ENCODE measurements at regions not wholly inside any gene's neighbourhood (a gene's known extent, or its start where the extent isn't known, plus 50 kb on each side); places are given as distances from the start of the nearest gene placed in this dataset.

GRCh38 chr18:41732356-41732755 is 222.7 kb upstream of the PIK3C3 start:
- Histone ChIP-seq H3K27ac (ENCODE audit: low read depth, low read length) (no peak overlapping the region), H3F3A (ENCODE audit: control insufficient read depth, insufficient read depth) (no peaks in the 10 kb centered on the region), H3K9me3 (ENCODE audit: control insufficient read depth, insufficient read depth, low read length) (no peaks in the 10 kb centered on the region), H3K27me3 (ENCODE audit: control insufficient read depth, low read length) (no peaks in the 10 kb centered on the region), H3K4me2 (ENCODE audit: low read length) (no peak overlapping the region), H3K79me2 (ENCODE audit: control insufficient read depth, low read length) (no peaks in the 10 kb centered on the region), H4K20me1 (ENCODE audit: control insufficient read depth, insufficient read depth, low read depth, low read length) (no peaks in the 10 kb centered on the region), H3K9me2 (replicated peaks; ENCODE audit: control insufficient read depth, low read length) (no peaks in the 10 kb centered on the region), H3K4me3 (ENCODE audit: low read length) (no peak overlapping the region), H3K4me1 (ENCODE audit: control insufficient read depth, low read length) (no peaks in the 10 kb centered on the region), H3K36me3 (ENCODE audit: control insufficient read depth, low read length) (no peaks in the 10 kb centered on the region)
- no peak for TF ChIP-seq EZH2phosphoT487 (IDR thresholded peaks at IDR 0.05; ENCODE audit: borderline replicate concordance, low read length)
- no peak for TF ChIP-seq CTCF (IDR thresholded peaks at IDR 0.05; ENCODE audit: low read depth, low read length, poor library complexity, severe bottlenecking)

GRCh38 chr18:41731884-41732283 is 223.2 kb upstream of the PIK3C3 start:
- H3K4me3 ChIP-seq (ENCODE audit: low read length), result no peak overlapping the region
- no peaks in the 10 kb centered on the region for H3K9me3 ChIP-seq (ENCODE audit: control insufficient read depth, insufficient read depth, low read length)
- no peaks in the 10 kb centered on the region for H3K79me2 ChIP-seq (ENCODE audit: control insufficient read depth, low read length)
- H3K4me1 ChIP-seq (ENCODE audit: control insufficient read depth, low read length), result no peaks in the 10 kb centered on the region
- H3K9me2 ChIP-seq (replicated peaks; ENCODE audit: control insufficient read depth, low read length), result no peaks in the 10 kb centered on the region
- H3F3A ChIP-seq (ENCODE audit: control insufficient read depth, insufficient read depth), result no peaks in the 10 kb centered on the region
- H3K27me3 ChIP-seq (ENCODE audit: control insufficient read depth, low read length), result no peaks in the 10 kb centered on the region
- no peak overlapping the region for H3K27ac ChIP-seq (ENCODE audit: low read depth, low read length)
- no peaks in the 10 kb centered on the region for H3K36me3 ChIP-seq (ENCODE audit: control insufficient read depth, low read length)
- H3K4me2 ChIP-seq (ENCODE audit: low read length), result no peak overlapping the region
- TF ChIP-seq CTCF (IDR thresholded peaks at IDR 0.05; ENCODE audit: low read depth, low read length, poor library complexity, severe bottlenecking) (no peak), EZH2phosphoT487 (IDR thresholded peaks at IDR 0.05; ENCODE audit: borderline replicate concordance, low read length) (no peak)
- no peaks in the 10 kb centered on the region for H4K20me1 ChIP-seq (ENCODE audit: control insufficient read depth, insufficient read depth, low read depth, low read length)

- H3K4me3 ChIP-seq (ENCODE audit: low read length), result no peak overlapping the region
- no peaks in the 10 kb centered on the region for H3F3A ChIP-seq (ENCODE audit: control insufficient read depth, insufficient read depth)
- H3K9me2 ChIP-seq (replicated peaks; ENCODE audit: control insufficient read depth, low read length), result no peaks in the 10 kb centered on the region
- H3K9me3 ChIP-seq (ENCODE audit: control insufficient read depth, insufficient read depth, low read length), result no peaks in the 10 kb centered on the region
- TF ChIP-seq EZH2phosphoT487 (IDR thresholded peaks at IDR 0.05; ENCODE audit: borderline replicate concordance, low read length) (no peak), CTCF (IDR thresholded peaks at IDR 0.05; ENCODE audit: low read depth, low read length, poor library complexity, severe bottlenecking) (no peak)
- no peak overlapping the region for H3K4me2 ChIP-seq (ENCODE audit: low read length)
- H4K20me1 ChIP-seq (ENCODE audit: control insufficient read depth, insufficient read depth, low read depth, low read length), result no peaks in the 10 kb centered on the region
- H3K27ac ChIP-seq (ENCODE audit: low read depth, low read length), result no peak overlapping the region
- H3K79me2 ChIP-seq (ENCODE audit: control insufficient read depth, low read length), result no peaks in the 10 kb centered on the region
- no peaks in the 10 kb centered on the region for H3K4me1 ChIP-seq (ENCODE audit: control insufficient read depth, low read length)
- no peaks in the 10 kb centered on the region for H3K36me3 ChIP-seq (ENCODE audit: control insufficient read depth, low read length)
- H3K27me3 ChIP-seq (ENCODE audit: control insufficient read depth, low read length), result no peaks in the 10 kb centered on the region
Observed at GRCh38 chr18:41724195-41724594, 230.8 kb upstream of the PIK3C3 start.

Measured in DOHH2 (cell line).